Dermis microvascular lymphatic vessel endothelial cell (primary cell): ENCODE measurements at regions not wholly inside any gene's neighbourhood (a gene's known extent, or its start where the extent isn't known, plus 50 kb on each side); places are given as distances from the start of the nearest gene placed in this dataset.

ENCODE experiments used
- DNase-seq, 2 donors: peaks; one replicate each; pipeline versions ENCODE4 v3.0.0 to v3.0.0-alpha.2; 2010; ENCODE audit warnings: low read depth in 2 of 2

DNA sequence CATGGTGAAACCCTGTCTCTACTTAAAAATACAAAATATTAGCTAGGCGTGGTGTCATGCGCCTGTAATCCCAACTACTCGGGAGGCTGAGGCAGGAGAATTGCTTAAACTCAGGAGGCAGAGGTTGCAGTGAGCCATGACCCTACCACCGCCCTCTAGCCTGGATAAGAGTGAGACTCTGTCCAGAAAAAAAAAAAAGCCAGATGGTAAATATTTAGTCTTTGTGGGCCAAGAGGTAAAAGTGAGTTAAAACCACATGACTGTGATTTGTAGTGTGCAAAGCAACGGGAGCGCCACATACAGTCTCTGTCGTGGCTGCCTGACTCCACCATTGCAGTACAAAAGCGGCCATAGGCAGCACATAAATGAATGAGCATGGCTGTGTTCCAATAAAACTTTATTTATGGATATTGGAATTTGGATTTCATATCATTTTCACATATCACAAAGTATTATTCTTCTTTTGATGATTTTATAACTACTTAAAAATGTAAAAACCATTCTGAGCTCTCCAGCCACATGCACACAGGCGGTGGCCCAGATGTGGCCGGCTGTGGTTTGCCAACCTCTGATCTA is 51.8 kb upstream of the CASZ1 start:
- no peak for DNase-seq

DNA sequence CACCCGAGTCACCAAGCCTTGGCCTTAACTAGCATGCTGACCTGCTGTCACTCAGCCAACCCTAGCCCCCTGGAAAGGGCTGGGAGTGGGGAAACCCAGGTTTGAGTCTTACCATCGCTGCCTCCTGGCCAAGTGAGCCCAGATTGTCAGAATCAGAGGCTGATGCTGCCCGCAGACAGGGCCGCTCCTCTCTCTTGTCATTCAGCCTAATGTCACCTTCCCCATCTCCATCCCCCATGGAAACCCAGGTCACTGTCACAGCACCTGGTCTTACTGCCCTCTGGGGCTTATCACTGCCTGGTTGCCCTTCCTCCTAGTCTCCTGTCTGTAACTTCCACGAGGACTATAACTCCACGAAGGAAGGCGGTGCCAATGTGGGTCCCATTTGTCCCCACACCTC is 53.6 kb upstream of the CASZ1 start:
- no peak for DNase-seq

DNA sequence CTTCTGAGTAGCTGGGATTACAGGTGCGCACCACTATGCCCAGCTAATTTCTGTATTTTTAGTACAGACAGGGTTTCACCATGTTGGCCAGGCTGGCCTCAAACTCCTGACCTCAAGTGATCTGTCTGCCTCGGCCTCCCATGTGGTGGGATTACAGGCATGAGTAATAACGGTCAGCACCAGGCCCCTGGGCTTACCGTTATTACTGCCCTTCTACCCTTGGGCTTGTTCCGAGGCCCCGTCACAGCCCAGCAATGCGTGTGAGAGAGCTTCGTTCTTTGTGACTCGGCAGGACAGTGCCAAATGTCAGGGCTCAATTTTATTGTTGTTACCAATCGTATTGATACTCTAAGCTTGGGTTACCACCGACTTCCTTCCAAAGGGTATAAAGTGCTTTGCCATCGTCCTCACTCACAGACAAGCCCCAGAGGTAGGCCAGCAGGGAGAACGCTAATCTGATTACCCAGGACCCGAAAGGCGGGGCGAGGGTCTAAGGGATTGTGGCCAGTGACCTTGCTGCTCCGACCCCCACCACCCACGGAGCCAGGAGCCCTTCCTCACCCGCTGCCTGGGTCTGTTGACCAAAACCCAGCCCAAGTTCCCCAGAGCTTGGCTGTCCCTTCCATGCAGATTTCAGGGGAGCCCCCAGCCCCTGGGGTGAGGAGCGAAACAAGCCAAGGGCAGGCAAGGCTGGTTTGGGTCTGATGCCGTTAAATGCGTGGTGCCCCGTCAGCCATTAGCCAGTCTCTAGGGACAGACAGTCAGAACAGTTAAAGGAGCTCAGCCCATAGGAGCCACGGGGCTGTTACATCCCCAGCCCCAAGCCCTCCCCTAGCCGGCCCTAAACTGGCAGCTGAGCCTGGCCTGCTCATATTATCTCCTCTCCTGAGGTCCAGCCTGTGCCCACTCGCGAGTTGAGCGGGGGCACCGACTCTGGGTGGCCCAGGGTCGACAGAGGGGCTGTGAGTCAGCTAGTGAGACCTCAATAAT is 54.9 kb upstream of the CASZ1 start:
- no peak for DNase-seq

DNA sequence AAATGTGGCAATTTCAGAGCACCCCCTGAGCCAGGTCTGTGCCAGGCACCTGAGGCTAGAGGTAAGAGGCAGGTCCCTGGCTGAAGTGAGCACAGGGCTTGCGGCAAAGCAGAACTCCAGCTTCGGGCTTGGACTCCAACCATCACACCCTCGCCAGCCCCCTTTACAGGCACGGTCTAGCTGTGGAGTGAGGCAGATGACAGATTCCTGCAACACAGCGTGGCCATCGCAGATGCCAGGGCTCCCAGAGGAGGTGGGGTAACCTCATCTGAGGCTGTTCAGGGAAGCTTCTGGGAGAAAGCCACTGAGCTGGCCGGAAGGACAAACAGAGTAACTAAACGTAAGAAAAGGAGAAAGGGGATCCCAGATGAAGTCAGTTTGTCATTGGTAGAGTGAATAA is 55.6 kb upstream of the CASZ1 start:
- DNase-seq: no peak

DNA sequence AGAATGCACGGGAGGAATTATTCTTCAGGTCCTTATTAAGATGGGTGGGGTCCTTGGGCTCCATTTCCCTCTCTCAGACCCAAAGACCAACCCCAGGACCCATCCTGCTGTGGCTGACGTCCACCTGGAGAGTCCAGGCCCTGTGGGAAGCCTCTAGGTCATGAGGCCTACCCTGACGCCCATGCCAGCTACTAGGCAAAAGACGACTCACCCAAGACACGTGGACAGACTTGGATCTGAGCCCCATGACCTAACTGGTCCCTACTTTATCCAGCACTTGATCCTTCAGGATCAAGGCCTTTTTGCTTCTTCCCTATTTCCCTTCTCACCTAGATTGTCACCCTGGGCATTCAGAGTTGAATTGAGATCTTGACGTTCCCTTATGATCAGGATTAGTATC is 56.0 kb upstream of the CASZ1 start:
- no peak for DNase-seq

DNA sequence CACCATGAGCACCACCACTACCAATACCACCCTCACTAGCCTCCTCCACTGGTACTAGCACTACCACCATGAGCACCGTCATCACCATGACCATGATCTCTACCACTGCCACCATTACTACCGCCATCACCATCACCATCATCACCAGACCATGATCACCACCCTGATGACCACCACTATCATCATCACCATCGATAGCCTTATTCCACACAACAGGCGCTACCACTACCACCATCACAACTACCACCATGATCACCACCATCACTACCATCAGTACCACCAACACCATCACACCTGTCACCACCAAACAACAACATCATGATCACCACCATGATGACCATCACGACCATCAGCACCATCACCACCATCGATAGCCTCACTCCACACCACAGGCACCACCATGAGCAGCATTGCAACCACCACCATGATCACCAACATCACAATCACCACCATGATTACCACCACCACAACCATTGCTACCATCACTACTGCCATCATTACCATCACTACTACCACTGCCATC is 56.6 kb upstream of the CASZ1 start:
- DNase-seq: no peak

DNA sequence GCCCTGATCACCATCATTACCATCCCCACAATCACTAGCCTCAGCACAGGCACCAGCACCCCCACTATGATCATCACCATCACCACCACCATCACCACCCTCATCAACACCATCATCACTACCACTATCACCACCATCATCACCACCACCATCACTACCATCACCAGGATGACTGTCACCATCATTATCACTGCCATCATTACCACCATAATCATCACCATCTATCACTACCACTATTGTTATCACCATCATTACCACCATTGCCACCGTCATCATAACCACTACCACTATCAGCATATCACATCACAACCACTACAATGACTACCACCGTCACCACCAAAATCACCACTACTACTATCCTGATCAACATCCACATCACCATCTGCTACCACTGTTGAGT is 57.3 kb upstream of the CASZ1 start:
- no peak for DNase-seq

DNA sequence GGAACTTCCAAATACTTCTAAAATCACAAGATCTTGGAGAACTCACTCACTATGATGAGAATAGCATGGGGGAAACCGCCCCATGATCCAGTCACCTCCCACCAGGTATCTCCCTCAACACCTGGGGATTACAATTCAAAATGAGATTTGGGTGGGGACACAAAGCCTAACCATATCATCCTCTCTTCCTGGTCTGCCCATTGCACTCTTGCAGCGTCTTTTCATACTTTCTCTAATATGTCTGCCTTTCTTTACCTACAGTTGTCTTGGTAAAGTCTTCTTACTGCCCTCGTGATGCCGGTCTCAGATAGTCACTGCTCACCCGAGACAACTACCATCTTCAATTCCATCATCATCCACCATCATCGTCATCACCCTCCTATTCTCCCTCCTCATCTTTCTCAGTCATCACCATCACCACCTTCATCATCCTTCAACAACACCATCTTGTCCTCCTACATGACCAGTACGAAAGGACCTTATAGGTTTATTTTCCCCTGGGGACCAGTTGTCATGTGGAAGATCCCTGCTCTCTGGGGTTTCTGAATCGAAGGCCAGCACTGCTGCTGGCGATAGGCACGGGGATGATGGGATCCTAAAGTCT is 58.5 kb upstream of the CASZ1 start:
- no peak for DNase-seq

DNA sequence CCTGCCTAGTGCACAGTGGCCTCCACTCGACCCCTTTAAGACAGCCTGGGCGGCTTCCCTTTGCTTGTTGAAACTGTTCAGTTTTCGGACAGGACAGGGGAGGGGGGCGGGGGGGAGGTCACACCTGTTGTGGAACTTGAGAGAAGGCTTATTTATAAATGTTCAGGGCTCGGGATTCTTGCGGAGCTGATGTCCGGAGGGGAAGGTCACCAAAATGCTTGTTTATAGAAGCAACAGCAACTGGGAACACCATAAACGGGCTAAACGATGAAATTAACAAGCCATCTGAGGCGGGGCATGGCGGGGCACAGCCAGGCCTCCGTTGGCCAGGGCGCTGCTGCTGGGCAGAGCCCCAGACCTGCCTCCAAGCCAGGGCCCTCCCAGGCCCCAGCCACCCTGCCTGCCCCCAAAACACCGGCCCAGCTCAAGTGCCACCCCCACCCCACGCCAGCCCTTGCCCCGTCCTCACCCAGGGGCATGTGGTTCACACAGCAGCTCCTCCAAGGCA is 59.8 kb upstream of the CASZ1 start:
- DNase-seq: no peak

DNA sequence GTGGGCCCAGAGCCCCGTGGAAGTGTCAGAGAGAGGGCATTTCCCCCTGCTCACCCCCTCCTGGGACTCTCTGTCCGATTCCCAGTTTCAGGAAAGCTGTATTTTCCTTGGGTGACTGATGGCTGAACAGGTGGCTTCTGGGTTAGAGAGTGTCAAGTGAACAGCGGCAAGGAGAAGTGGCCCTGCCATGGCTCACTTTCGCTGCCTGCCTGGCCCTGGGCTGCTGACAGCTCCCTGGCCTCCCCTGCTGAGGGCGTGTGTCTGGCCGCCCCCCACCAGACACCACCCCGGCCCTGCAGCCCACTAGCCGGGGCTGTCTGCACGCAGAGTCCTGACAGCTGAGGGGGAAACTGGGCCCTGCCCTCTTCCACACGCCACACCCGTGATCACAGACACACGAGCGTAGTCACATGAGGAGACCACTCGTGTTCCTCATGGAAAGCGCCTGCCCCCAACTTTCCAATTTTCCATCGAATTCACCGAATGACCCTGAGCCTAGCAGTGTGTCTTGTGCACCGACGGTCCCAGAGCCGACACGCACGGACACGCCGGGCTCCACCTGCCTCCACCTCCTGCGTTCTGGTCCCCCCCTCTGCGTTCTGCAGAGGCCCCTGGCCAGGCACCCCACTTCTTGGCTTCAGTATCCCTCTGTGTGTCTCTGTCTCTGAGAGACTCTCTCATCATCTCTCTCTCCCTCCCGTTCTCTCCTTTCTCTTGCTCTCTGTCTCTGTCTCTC is 60.6 kb upstream of the CASZ1 start:
- no peak for DNase-seq

DNA sequence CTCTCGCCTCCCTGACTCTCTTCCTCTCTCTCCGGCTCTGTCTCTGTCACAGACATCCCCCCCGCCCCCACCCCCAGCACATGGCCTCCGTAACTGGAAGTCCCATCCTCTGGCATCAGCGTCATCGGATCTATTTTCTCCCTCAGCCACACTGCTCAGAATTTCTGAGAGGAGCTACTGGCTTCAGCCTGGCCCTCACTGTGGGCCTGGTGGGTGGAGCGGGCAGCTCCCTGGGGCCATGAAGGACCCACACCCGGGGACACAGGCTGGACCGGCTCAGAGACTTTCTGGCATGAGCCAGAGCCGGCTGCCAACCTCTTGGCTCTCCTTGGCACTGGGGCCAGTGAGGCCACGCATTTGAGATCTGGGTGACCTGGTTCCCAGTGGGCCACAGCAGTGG is 61.2 kb upstream of the CASZ1 start:
- no peak for DNase-seq

DNA sequence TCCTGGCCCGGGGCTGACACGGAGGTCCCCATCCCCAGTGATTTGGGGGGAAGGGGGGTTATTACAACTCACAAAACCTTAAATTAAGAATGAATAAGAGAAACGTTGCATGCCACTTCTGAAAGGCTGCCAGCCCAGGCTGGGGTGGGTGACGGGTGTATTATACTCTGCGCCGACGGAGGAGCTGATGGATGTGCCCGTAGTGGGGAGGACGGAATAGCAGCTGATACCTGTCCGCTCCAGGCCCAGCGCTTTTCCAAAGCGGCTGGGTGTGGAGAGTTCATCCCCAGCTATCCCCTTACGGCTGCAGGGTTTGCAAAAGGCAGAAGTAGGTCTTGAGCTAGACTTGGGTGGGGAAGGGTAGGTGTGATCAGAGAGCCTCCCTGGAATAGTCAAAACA is 63.8 kb upstream of the CASZ1 start:
- DNase-seq: no peak

DNA sequence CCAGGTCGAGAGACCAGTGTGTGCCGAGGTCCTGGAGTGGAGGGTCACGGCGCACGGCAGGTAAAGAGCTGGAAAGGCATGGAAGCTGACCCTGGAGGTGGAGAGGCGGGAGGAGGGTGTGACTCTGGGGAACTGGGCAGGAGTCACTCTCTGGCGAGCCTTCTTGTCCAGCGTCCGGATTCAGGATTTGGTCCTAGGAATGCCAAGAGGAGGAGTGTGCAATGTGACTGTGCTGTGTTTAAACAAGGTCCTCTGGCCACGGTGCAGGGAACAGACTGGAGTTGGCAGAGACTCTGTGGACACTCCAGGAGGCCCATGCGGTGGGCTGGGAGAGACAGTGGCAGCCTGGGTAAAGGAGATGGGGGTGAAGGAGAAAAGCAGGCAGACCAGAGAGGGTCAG is 64.2 kb upstream of the CASZ1 start:
- no peak for DNase-seq

DNA sequence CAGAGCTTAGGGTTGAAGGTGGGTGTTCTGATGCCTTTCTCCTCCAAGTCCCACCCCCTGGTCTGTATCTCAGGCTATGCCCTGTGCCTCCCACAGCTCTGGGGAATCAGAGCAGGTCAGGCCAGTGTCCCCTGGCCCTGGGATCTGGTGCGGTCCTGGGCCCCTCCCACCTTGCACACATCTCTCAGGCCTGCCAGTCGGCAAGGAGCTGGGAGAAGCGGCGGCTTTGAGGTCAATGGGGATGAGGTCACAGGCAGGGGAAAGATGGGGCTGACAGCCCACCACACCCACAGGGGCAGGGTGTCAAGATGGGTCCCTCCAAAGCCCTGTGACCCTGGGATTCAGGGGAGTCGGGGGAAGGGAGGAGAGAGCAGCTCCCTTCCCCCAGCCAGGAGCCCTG is 65.4 kb upstream of the CASZ1 start:
- no peak for DNase-seq

DNA sequence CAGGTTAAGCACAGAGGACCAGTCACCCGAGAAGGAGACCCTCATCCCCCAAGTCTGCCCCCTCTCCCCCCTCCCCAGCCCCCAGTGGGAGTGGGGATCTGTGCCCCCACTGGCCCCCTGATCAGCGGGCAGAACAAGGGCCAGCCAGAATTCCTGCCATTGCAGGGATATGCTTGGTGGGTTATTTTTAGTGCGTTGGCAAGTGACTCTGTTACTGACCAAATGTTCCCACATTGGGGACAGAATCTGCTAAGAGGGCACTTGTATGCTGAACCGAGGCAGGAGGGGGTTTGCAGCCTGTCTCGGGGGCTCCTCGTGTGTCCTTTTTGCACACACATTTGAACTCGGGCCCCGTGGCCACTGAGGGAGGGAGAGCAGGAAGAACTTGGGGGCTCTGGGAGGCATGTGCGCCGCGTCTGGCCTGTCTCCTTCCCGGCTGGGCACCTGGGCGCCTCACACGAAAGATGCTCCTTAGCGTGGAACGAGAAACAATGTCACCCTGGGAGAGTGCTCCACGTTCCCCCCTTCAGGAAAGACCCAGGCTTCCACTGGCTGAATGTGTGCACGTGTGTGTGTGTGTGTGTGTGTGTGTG is 66.4 kb upstream of the CASZ1 start:
- no peak for DNase-seq

DNA sequence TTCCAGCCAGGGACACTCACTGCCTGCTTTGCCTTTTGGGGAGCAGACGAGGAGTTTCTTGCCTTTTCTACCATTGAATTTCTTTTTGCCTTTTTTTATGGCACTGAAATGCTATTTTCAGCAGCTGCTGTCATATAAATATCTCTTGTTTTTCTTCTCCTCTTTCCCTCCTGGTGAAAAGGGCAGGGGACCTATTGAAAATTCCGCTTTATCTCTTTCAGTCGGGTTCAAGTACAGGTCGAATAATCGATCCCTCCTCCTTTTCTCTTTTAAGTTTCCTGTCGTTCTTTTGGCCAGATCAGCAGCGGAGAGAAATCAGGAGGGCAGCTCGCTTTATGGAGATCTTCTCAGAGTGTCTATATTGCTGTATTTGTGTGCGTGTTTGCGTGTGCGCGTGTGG is 67.4 kb upstream of the CASZ1 start:
- DNase-seq: no peak

DNA sequence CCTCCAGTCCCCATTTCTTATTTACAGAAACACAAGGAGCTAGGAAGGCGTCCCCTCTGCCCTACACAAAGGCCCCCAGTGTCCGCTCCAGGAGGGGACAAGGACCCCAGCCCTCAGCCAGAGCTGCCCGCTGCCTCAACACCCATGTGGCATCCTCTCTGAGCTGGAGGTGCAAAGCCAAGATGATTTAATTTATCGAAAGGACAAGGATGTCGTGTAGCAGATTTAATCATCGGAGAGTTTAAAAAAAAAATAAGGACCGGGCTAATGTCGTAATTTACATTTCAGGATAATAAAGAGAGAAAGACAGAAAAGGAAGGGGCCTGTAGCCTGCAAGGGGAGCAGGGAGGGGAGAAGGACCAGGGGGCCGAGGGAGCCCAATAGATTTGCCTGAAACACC is 68.3 kb upstream of the CASZ1 start:
- DNase-seq: no peak

DNA sequence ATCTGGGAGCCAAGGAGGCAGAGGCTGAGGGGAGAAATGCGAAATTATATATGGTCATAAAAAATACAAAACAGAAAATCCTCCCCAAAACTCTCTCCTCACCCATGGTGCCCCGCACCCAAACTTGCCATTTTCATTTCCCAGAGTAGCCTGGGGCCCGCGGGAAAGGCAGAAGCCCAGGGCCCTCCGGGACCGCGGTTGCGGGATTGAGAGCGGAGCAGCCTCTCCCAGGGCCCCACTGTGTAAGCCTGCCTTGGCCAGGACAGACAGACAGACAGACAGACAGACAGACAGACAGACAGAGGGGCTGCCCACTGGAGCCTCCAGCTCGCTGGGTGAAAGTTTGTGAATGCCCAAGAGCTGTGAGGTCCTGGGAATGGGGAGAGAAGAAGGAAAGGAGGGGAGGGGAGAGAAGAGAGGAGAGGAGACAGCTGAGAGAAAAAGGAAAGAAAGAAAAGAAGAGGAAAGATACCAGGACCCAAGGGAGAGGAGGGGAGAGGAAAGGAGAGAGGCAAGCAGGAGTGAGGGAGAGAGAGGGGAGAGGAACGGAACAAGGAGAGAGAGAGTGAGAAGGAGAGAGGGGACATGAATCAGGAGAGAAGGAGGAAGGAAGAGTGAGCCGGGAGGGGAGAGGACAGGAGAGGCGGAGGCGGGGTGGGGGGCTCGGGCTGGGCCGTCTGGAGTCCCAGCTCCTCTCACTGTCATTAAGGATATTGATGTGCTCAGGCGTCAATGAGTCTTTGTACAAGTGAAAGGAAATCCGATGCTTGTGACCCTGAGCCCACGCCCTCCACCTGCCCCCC is 69.3 kb upstream of the CASZ1 start:
- no peak for DNase-seq

DNA sequence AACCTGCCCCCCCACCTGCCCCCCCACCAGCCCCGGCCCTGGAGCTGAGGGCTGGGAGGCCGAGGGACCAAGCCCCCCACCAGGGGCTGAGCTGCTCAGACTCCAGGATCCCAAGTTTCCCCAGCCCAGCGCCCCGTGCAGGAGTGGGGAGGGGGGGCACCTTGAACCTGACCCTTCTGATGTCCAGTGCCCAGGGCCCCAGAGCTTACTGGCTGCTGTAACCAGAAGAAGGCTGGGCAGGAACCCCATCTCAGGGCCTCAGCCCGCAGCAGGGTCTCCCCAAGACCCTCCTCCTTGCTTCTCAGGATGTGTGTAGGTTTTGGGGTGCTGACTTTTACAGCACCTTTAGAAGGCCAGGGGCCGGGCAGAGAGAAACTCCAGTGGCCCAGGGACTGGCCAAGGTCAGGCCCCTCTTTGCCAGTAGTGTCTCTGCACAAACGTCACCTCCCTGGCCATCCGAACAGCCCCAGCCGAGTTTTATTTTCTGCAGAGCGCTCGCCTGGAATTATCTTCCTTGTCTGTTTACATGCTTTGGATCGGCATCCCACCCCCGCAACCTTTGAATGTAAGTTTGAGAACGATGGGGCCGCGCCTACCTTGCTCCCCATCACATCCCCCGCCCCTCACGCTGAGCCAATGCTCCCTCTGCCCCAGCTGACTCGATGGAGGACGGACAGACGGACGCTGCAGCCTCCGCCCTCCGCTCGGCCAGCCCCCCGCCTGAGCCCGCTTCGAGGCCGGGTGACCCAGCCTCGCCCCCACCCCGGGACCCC is 70.1 kb upstream of the CASZ1 start:
- DNase-seq: no peak
